Kidney (tissue), 13 donors: ENCODE measurements at regions not wholly inside any gene's neighbourhood (a gene's known extent, or its start where the extent isn't known, plus 50 kb on each side); places are given as distances from the start of the nearest gene placed in this dataset.

Experiments
- DNase-seq, 5 donors: peaks; one replicate each; pipeline ENCODE4 v3.0.0-alpha.2; 2013 to 2020
- FAIRE-seq: peaks from 2 replicates; lab custom pipeline; 2012; peaks lifted over from hg19 to GRCh38; lab: Jason Lieb, UNC
- H3K27ac ChIP-seq, 2 donors: one replicate each; pipeline ENCODE4 v1.7.0; 2013; ENCODE audit warnings: low read depth in 2 of 2, low read length in 2 of 2, inconsistent platforms in 1 of 2
- H3K27me3 ChIP-seq: one replicate; pipeline ENCODE4 v1.7.1; 2013; ENCODE audit warnings: low read length, inconsistent platforms; ENCODE audit not compliant: control insufficient read depth, insufficient read depth
- H3K36me3 ChIP-seq, 3 donors: one replicate each; pipeline versions ENCODE4 v1.7.0 to v1.7.1; 2013; ENCODE audit warnings: low read length in 3 of 3, control low read depth in 1 of 3, inconsistent platforms in 1 of 3; ENCODE audit not compliant: insufficient read depth in 3 of 3, control insufficient read depth in 2 of 3
- H3K4me1 ChIP-seq, 3 donors: one replicate each; pipeline versions ENCODE4 v1.7.0 to v1.7.1; 2013; ENCODE audit warnings: low read length in 3 of 3, inconsistent platforms in 1 of 3, low read depth in 1 of 3; ENCODE audit not compliant: control insufficient read depth in 2 of 3, insufficient read depth in 2 of 3
- H3K4me3 ChIP-seq, 3 donors: one replicate each; pipeline versions ENCODE4 v1.7.0 to v1.8.1; 2013; ENCODE audit warnings: low read length in 3 of 3, control low read depth in 1 of 3, inconsistent platforms in 1 of 3
- H3K9ac ChIP-seq, 3 donors: one replicate each; pipeline versions ENCODE4 v1.7.0 to v1.7.1; 2013; ENCODE audit warnings: low read length in 3 of 3, control low read depth in 1 of 3, inconsistent platforms in 1 of 3
- H3K9me3 ChIP-seq, 3 donors: one replicate each; pipeline versions ENCODE4 v1.7.0 to v1.7.1; 2013; ENCODE audit warnings: low read length in 3 of 3, control low read depth in 1 of 3, inconsistent platforms in 1 of 3; ENCODE audit not compliant: control insufficient read depth in 2 of 3, insufficient read depth in 1 of 3
- intact Hi-C: fragments of 100-400 bp; cut with DNase I; formaldehyde crosslinking; loops from one replicate; pipeline ENCODE4 v1.11.1; 2022
- TF ChIP-seq, protein P1 (sequence below): IDR thresholded peaks from 3 replicates; pipeline ENCODE4 v1.5.1; 2012; ENCODE audit warnings: mild to moderate bottlenecking, moderate library complexity, borderline replicate concordance; ENCODE audit not compliant: insufficient read depth; ENCODE audit errors: extremely low read depth
- donor health status: control.
- donor health status: control.
- donor health status: control.
- donor health status: control.
- donor health status: control.
- donor health status: DM: yes; HTN: yes; CAD: no.
- donor health status: Normal renal cell carcinoma (clear cell type).

- no peak overlapping the region for H3K27ac ChIP-seq
- TF ChIP-seq, protein P1, sequence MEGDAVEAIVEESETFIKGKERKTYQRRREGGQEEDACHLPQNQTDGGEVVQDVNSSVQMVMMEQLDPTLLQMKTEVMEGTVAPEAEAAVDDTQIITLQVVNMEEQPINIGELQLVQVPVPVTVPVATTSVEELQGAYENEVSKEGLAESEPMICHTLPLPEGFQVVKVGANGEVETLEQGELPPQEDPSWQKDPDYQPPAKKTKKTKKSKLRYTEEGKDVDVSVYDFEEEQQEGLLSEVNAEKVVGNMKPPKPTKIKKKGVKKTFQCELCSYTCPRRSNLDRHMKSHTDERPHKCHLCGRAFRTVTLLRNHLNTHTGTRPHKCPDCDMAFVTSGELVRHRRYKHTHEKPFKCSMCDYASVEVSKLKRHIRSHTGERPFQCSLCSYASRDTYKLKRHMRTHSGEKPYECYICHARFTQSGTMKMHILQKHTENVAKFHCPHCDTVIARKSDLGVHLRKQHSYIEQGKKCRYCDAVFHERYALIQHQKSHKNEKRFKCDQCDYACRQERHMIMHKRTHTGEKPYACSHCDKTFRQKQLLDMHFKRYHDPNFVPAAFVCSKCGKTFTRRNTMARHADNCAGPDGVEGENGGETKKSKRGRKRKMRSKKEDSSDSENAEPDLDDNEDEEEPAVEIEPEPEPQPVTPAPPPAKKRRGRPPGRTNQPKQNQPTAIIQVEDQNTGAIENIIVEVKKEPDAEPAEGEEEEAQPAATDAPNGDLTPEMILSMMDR, result no peak
- intact Hi-C loops, result no loop called here
- DNase-seq, result peak in 2 of 5 donors; percentile 30 to 57
- H3K27me3 ChIP-seq, result no peaks in the 10 kb centered on the region
- H3K4me3 ChIP-seq, result no peak overlapping the region
- H3K9ac ChIP-seq, result no peak overlapping the region
- H3K9me3 ChIP-seq, result no peaks in the 10 kb centered on the region
- H3K36me3 ChIP-seq, result no peaks in the 10 kb centered on the region
- FAIRE-seq, result no peak
- H3K4me1 ChIP-seq, result no peaks in the 10 kb centered on the region
These were observed 237.3 kb downstream of the USP46 start for GRCh38 chr4:52421811-52422213.

DNA sequence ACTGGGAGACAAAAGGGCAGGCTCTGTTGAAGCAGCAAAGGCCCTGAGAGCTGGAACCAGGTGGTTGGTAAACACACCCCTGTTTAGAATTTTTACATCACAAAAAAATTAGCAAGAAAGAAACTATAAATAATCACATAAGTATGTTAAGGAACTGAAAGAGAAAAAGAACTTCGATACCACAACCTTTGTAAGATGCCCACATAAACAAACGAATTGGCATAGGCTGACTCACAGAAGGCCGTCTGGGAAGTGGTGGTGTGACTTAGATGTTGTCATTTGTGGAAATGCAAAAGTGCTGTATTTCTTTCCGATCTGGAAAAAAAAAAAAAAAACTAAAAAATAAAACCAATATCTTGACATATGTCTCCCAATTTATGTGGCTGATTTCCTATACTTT, 235.1 kb downstream of the USP46 start:
- no peak for DNase-seq
- Histone ChIP-seq H3K9me3 (no peaks in the 10 kb centered on the region), H3K4me3 (no peak overlapping the region), H3K27me3 (no peaks in the 10 kb centered on the region), H3K4me1 (no peaks in the 10 kb centered on the region), H3K27ac (no peak overlapping the region), H3K9ac (no peak overlapping the region), H3K36me3 (no peaks in the 10 kb centered on the region)
- TF ChIP-seq, protein P1, result no peak
- intact Hi-C loops, result no loop called here
- no peak for FAIRE-seq

DNA sequence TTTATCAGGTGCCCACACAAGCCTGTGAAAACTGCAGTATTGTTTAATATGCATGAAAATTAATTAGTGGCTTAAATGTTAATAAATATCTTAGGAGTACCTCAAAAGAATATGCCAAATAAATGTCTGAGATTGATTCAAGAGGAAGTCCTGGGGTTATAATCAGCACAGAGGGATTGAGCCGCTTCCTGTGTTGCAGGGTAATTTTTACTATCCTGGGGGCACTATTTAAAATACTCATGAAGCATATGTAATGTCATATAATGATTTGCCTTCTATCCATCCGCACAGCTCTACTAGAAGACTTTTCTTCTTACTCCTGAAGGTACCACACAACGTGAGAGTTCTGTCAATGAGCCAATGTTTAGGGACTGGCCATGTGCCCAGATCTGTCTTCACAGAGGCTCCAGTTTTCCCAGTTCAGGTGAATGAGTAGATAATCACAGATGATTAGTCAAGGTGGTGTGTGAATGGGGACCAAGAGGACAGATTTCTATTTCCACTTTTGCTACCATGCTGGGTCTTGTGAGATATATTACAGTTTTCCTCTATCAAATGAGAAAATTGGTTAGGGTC, 233.3 kb downstream of the USP46 start:
- H3K27me3 ChIP-seq, result no peaks in the 10 kb centered on the region
- H3K4me3 ChIP-seq, result no peak overlapping the region
- H3K36me3 ChIP-seq, result no peaks in the 10 kb centered on the region
- FAIRE-seq (no peak), DNase-seq (no peak)
- no peak overlapping the region for H3K27ac ChIP-seq
- TF ChIP-seq, protein P1, result no peak
- intact Hi-C loops, result no loop called here
- no peaks in the 10 kb centered on the region for H3K4me1 ChIP-seq
- H3K9ac ChIP-seq, result no peak overlapping the region
- H3K9me3 ChIP-seq, result no peaks in the 10 kb centered on the region

- TF ChIP-seq, protein P1, result no peak
- H3K9ac ChIP-seq, result no peak overlapping the region
- no peaks in the 10 kb centered on the region for H3K9me3 ChIP-seq
- H3K4me1 ChIP-seq, result no peaks in the 10 kb centered on the region
- DNase-seq (peak in 3 of 5 donors; percentile 25 to 88 (median 67)), FAIRE-seq (no peak)
- no peaks in the 10 kb centered on the region for H3K36me3 ChIP-seq
- no peak overlapping the region for H3K27ac ChIP-seq
- intact Hi-C loops, result no loop called here
- H3K27me3 ChIP-seq, result no peaks in the 10 kb centered on the region
- H3K4me3 ChIP-seq, result no peak overlapping the region
These were observed 227.7 kb downstream of the USP46 start for GRCh38 chr4:52431410-52431809.
